ENCODE measurements at regions not wholly inside any gene's neighbourhood (a gene's known extent, or its start where the extent isn't known, plus 50 kb on each side); places are given as distances from the start of the nearest gene placed in this dataset.

DNA sequence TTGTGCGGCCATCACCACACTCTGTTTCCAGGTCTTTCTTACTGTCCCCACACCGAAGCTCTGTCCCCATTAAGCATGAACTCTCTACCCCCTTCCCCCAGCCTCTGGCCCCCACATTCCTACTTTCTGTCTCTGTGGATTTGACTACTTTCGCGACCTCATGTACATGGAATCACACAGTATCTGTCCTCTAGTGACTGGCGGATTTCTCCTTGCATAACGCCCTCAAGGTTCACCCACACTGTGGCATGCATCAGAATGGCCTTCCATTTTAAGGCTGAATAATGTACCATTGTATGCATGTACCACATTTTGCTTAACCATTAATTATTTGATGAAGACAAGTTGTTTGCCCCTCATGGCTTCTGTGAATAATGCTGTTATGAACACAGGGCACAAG is 467.6 kb upstream of the HS6ST1 start:
- no peaks in the 10 kb centered on the region for H3K36me3 ChIP-seq
- no peak overlapping the region for H3K4me3 ChIP-seq
- no peak overlapping the region for H3K27ac ChIP-seq
- DNase-seq, result no peak
- no peaks in the 10 kb centered on the region for H3K4me1 ChIP-seq (ENCODE audit: insufficient read depth)
- H3K9me3 ChIP-seq, result no peaks in the 10 kb centered on the region
- TF ChIP-seq EP300 (IDR thresholded peaks at IDR 0.05) (no peak), POLR2A (IDR thresholded peaks at IDR 0.05) (no peak)
- TF ChIP-seq, protein P1, sequence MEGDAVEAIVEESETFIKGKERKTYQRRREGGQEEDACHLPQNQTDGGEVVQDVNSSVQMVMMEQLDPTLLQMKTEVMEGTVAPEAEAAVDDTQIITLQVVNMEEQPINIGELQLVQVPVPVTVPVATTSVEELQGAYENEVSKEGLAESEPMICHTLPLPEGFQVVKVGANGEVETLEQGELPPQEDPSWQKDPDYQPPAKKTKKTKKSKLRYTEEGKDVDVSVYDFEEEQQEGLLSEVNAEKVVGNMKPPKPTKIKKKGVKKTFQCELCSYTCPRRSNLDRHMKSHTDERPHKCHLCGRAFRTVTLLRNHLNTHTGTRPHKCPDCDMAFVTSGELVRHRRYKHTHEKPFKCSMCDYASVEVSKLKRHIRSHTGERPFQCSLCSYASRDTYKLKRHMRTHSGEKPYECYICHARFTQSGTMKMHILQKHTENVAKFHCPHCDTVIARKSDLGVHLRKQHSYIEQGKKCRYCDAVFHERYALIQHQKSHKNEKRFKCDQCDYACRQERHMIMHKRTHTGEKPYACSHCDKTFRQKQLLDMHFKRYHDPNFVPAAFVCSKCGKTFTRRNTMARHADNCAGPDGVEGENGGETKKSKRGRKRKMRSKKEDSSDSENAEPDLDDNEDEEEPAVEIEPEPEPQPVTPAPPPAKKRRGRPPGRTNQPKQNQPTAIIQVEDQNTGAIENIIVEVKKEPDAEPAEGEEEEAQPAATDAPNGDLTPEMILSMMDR (IDR thresholded peaks at IDR 0.05), result no peak
- intact Hi-C loops (cut with DNase I), result no loop called here
- H3K27me3 ChIP-seq, result no peaks in the 10 kb centered on the region
- 91 to 94% (median 92%) methylated on average over 6 of the region's 6 CpGs for WGBS, 3 donors

DNA sequence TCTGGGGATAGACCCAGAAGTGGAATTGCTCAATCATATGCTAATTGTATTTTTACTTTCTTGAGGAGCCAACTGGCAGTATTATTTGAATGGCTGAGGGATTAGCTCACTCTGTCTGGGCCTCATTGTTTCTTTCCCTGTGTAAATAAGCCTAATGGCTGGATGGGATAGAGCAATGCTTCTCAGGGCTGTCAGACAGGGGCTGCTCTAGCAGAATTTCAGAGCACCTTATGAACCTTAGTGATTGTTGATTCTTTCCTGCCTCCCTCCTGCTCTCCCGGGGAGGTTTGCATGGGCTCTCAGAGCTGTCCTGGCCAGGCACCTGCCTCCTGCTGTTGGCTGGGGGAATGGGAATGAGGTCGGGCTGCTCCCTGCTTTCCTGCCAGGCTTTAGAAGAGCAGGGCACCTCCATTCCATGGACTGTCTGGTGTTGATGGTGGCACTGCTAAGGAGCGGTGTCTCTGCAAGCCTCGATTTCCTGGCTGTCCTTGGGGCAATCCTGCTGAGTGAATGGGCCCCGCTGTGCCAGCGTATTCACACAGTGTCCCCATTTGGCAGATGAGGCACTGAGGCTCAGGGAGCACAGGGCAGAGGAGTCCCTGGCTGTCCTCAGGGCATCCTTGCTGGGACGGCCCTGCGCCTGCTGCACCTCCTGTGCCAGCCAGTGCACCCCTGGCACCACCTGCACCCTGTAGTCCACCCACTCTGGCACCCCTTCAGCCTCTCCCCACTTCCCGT is 468.2 kb upstream of the HS6ST1 start:
- Histone ChIP-seq H3K4me1 (ENCODE audit: insufficient read depth) (no peaks in the 10 kb centered on the region), H3K27me3 (no peaks in the 10 kb centered on the region), H3K36me3 (no peaks in the 10 kb centered on the region), H3K9me3 (no peaks in the 10 kb centered on the region), H3K27ac (no peak overlapping the region), H3K4me3 (no peak overlapping the region)
- intact Hi-C loops (cut with DNase I), result no loop called here
- TF ChIP-seq, protein P1 (IDR thresholded peaks at IDR 0.05), result no peak
- TF ChIP-seq POLR2A (IDR thresholded peaks at IDR 0.05) (no peak), EP300 (IDR thresholded peaks at IDR 0.05) (no peak)
- DNase-seq, result no peak
- WGBS, 3 donors, result 72 to 81% (median 78%) methylated on average over 9 of the region's 9 CpGs

DNA sequence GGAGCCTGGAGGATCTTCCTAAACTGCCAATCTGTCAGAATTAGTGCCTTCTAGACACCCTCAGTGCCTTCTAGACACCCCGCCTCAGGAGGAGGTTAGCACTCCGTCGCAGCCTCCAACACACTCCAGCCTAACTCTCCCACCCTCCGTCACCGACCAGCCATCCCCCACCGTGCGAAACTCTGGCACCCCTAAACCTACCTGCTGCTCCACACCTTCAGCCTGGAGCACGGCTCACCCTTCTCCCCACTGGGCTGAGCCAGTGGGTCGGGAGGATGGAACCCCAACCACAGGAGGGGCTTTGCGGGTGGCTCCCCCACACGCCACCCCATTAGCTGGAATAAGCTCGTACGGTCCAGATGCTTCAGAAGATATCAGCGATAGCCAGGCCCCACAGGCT is 468.9 kb upstream of the HS6ST1 start:
- no peaks in the 10 kb centered on the region for H3K9me3 ChIP-seq
- H3K27ac ChIP-seq, result no peak overlapping the region
- H3K4me3 ChIP-seq, result no peak overlapping the region
- WGBS, 3 donors, result 74 to 79% (median 76%) methylated on average over 14 of the region's 14 CpGs
- H3K36me3 ChIP-seq, result no peaks in the 10 kb centered on the region
- no peaks in the 10 kb centered on the region for H3K4me1 ChIP-seq (ENCODE audit: insufficient read depth)
- intact Hi-C loops (cut with DNase I), result no loop called here
- H3K27me3 ChIP-seq, result no peaks in the 10 kb centered on the region
- DNase-seq, result no peak
- TF ChIP-seq POLR2A (IDR thresholded peaks at IDR 0.05), result no peak
- TF ChIP-seq EP300 (IDR thresholded peaks at IDR 0.05), result no peak
- TF ChIP-seq, protein P1 (IDR thresholded peaks at IDR 0.05), result no peak

DNA sequence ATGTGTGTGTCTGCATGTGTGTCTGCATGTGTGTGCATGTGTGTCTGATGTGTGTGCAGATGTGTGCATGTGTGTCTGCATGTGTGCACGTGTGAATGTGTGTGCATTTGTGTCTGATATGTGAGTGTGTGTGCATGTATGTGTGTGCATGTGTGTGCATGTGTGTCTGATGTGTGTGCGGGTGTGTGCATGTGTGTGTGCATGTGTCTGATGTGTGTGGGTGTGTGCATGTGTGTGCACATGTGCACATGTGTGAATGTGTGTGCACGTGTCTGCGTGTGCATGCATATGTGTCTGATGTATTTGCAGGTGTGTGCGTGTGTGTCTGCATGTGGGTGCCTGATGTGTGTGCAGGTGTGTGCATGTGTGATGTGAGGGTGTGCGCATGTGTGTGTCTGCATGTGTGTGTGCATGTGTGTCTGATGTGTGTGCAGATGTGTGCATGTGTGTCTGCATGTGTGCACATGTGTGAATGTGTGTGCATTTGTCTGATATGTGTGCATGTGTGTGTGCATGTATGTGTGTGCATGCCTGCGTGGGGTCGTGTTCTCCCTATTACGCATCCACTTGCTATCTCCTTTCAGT is 470.1 kb upstream of the HS6ST1 start:
- intact Hi-C loops (cut with DNase I), result no loop called here
- WGBS, 3 donors, result 70 to 79% (median 77%) methylated on average over 9 of the region's 9 CpGs
- DNase-seq, result no peak

More for the DNA sequence above, 470.1 kb upstream of the HS6ST1 start:
- Histone ChIP-seq H3K27me3 (no peaks in the 10 kb centered on the region), H3K27ac (no peak overlapping the region), H3K4me3 (no peak overlapping the region), H3K4me1 (ENCODE audit: insufficient read depth) (no peaks in the 10 kb centered on the region), H3K36me3 (no peaks in the 10 kb centered on the region), H3K9me3 (no peaks in the 10 kb centered on the region)
- TF ChIP-seq, protein P1 (IDR thresholded peaks at IDR 0.05), result no peak

Measured in ovary (tissue), 7 donors.